GM18517 (cell line): ENCODE measurements at regions not wholly inside any gene's neighbourhood (a gene's known extent, or its start where the extent isn't known, plus 50 kb on each side); places are given as distances from the start of the nearest gene placed in this dataset.

Experiments used
- ATAC-seq: cut with Tn5 transposase; IDR thresholded peaks from one replicate; pipeline ENCODE4 v1.9.1; 2021; ENCODE audit warnings: mild to moderate bottlenecking, moderate library complexity; ENCODE audit not compliant: unreplicated experiment

DNA sequence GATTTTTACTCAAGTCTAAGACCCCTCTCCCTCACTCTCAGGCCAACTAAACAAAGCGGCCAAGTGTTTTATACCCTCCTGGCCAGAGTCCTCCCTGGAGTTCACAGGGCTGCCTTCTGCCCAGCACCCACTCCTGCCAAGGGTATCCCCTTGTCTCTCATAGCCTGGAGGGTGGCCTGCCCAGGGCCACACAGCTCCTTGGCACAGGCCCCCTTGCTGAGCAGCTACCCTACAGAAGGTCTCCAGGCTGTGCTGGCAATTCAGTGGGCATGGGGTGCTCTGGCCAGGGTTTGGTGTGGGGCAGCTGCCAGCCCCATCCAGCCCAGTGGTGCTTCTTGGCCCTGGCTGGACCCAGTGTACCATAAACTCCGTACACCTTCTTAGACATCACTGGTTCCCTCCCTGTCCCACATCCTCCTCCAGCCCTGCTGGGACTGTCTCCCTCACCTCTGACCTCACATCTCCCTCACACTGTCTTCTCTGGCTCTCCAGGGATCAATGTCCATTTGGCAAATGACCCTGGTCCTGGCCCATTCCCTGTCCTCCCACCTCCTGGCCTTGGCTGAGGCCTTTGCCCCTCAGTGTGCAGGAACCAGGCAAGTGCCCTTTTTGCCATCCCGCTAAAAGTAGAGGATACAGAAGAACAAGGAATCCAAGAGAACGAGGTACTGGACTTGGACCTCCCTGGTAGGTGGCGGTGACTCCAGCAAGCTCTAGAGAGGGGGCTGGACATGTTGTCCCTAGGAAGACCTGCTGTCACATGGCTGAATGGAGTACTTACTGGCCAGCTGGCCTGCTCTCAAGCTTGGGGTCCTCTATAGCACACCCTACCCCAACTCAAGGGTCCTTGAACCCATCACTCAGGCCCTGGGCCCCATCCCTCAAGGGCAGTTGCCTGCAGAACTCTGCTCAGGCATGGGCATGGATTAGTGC lies 50.0 kb upstream of the TRPM1 start:
- ATAC-seq, result no peak

DNA sequence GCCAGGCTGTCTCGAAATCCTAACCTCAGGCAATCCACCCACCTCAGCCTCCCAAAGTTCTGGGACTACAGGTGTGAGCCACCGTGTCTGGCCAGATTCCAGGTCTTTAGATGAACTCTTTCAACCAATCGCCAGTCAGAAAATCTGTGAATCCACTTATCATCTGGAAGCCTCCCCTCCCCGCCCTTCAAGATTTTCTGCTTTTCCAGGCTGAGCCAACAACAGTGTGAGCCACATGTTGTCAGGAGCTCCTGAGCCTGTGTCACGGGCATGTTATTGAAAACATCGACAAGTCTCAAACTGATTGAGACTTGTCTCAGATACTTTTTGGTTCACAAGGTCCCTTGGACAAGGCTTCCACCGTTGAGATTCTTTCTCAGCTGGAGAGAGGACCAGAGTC lies 52.0 kb upstream of the TRPM1 start:
- no peak for ATAC-seq

DNA sequence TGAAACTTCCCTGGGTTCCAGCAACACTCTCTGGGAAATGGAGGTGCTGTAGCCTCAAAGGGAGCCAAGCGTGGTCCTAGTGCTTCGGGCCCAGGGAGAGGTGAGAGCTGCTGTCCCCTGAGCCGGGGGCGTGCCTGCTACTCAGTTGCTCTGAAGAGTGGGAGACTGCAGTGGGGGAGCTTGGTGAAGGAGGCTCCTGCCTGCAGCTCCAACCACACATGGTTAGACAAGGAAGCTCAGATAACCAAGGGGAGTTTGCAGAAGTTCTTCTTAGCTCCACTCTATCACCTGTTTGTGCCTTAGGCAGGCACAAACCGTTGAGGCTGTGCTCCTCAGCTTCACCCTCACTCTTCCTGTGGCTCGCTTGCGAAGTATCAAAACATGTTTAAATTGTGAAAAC lies 53.6 kb upstream of the TRPM1 start:
- no peak for ATAC-seq

DNA sequence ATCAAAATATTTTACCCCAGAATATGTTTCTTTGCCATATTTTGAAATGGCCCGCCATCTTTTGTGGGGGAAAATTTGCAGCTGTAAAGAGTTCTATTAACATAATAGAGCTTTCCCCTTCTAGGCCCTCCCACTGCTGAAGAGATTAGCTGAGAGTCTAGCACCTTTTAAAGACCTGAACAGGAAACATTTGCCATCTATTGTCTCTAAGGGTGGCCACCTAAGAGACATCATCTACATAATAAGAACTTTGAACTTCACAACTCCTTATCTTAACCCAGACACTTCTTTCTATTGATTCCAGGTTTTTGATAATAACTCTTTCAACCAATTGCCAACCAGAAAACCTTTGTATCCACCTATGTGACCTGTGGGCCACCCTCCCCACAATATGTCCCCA lies 54.7 kb upstream of the TRPM1 start:
- ATAC-seq, result no peak

DNA sequence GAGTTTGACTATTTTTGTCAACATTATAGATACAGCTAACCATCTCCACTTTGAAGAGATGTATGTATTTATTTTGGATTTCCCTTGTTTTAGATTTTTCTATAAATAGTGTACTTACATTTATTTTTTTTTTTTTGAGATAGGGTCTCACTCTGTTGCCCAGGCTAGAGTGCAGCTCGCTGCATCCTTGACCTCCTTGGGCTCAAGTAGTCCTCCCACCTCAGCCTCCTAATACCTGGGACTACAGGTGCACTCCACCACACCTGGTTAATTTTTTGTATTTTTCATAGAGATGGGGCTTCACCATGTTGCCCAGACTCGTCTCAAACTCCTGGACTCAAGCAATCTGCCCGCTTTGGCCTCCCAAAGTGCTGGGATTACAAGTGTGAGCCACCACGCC lies 55.3 kb upstream of the TRPM1 start:
- no peak for ATAC-seq

DNA sequence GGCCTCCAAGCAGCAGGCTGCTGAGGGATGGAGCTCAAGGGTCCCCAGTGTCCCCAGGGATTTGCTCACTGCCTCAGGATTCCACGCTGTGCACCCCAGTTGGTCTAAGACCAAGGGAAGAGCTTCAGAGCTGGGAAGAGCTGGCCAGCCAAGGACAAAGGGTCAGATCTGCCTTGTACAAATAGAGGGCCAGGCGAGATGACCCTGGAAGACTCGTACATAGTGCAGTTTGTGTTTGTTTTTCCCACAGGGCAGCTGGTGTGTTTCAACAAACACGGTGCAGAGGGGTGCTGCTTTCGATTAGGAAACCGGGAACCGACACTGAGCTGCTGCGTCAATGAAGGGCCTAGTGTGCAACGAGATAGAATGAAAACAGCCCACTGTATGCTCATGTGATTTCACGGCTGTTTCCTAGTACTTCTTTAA lies 56.1 kb upstream of the TRPM1 start:
- no peak for ATAC-seq

DNA sequence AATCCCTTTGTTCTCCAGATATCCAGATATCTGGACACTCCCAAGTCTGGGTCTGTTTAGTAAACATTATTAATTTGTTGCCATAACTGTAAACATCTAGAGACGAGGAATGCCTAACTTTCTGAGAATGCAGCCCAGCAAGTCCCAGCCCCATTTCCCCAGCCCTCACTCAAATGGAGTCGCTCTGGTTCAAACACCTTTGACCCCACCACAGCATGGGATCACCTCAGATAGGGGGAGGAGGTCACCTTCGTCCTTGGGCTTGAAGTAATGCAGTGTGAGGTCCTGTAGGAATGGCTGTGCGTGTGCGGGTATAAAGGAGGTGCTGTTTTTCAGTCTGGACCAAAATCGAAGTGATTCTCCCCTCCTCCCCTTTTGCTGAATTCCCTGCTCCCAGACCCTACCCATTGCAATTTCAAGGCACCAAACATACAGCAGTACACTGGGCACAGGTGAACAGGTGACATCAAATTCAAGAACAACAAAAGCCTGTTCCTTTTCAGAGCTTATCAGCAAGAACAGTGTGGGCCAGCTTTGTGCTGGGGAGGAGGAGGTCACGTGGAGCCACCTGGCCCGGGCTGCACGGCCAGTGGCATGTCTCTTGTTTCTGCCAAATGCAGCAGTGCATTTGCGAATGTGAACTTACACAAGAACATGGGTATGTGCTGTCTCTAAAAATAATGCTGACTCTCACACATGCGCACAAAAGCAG lies 57.5 kb upstream of the TRPM1 start:
- ATAC-seq, result no peak

DNA sequence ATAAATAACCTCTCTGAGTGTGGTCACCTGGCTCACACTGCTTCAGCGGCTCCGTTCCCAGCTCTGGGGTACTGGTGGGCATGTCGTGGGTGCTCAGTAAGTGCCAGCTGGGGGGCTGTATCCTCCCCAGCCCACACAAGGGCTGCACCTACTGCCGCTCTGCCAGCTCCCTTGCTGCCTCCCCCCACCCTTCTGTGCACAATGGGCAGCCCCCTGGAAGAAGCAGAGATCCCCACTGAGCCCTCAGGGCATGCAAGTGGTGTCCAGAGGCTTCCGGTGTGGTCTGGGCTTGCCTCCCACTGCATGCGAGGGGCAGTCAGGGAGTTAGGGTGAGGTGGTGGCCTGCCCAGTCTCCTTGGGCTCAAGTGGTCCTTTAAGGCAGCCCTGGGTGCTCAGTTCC lies 58.3 kb upstream of the TRPM1 start:
- no peak for ATAC-seq

DNA sequence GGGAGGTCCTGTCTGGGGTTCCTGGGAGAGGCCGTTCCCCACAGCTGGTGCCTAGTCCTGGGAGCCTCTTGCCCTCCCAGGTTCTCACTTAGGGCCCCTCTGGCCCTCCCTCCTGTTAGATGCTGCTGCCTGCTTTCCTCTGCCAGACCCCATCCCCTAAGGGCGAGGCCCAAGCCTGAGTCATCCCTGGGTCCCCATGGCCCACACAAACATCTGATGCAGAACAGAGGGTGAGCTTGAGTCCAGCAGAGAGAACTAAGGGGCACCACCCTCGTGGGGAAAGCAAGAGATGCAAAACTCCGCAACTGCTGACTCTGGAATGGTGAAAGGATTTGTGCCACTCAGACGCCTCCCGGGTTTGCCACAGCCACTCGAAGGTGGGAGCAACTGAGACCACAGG lies 58.8 kb upstream of the TRPM1 start:
- ATAC-seq, result no peak

DNA sequence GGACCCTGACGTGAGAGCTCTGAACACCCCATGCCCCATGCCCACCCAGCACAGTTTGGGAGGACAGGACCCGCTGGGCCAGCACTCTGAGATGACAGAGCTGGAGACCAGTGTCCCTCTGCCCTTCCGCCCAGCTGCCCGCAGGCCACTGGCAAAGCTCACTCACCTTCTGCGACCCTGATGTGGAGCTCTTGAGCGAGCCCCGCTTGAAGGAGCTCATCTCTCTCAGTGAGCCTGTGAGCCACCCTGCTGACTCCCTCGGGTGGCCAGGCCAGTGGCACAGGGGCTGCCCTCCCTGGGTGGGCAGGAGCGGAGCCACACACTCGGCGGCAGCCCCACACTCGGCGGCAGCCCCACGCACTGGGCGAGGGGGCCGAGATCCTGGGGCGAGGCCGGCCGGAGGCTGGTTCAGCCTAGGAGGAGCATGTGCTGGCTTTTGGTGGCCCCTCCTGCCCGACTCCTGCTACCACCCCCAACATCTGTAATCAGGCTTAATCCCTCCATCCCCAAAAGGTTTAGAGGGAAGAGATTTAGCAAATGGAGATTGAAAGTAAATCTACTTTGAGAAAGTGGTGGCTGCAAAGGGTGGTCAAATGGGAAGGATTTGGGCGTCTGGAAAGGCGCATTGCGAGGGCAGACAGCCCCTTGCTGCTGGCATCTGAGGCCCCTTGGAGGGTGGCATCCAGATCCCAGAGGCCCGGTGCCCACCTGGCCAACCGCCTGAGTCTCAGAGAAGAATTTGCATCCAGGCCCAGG lies 59.4 kb upstream of the TRPM1 start:
- no peak for ATAC-seq

DNA sequence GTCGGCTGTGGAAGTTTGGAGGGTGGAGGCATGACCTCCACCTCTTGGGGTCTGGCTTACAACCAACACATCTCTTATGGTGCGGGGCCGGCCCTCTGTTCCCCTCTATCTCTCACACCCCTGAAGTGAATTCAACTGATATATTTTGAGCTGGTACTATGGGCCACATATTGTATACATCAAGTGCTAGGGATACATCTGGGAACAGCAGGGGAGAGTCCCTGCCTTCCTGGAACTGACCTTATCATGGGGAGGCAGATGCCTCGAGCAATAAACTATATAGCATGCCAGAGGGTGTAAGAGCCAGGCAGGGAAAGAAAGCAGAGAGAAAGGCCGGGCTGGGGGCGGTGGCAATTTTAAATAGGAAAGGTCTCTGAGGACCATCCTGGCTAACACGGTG lies 60.4 kb upstream of the TRPM1 start:
- no peak for ATAC-seq

DNA sequence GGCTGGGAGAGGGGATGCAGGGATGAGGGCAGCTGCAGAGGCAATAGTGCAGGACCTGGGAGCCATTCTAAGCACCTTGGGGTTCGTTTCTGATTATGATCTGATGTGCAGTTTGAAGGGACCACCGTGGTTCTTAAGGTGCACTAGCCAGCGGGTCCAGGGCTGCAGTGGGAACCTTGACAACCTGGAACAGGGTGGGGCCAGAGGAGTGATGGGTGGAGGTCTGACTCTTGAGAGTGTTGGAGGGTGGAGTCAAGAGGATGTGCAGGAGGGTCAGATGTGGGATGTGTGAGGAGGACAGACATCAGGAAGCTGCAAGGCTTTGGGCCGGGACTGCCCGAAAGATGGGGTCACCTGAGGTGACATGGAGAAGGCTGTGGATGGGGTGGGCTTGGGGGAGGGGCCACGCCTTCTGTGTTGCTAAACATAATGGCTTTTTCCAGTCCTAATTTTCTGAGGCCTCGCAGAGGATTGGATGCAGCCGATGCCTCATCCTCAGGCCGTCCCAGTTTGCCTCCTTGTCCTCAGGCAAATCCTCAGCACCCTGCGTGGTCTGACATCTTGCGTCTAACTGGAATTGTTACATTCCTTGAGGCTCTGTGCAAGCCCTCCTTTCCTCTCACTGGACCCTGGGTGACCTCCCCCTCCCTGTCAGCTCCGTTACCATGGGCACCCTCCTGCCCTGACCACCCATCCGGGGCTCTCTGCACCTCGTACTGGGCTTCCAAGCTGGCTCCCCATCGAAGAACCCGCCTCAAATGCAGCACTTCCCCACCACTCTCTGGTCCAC lies 61.4 kb upstream of the TRPM1 start:
- no peak for ATAC-seq

DNA sequence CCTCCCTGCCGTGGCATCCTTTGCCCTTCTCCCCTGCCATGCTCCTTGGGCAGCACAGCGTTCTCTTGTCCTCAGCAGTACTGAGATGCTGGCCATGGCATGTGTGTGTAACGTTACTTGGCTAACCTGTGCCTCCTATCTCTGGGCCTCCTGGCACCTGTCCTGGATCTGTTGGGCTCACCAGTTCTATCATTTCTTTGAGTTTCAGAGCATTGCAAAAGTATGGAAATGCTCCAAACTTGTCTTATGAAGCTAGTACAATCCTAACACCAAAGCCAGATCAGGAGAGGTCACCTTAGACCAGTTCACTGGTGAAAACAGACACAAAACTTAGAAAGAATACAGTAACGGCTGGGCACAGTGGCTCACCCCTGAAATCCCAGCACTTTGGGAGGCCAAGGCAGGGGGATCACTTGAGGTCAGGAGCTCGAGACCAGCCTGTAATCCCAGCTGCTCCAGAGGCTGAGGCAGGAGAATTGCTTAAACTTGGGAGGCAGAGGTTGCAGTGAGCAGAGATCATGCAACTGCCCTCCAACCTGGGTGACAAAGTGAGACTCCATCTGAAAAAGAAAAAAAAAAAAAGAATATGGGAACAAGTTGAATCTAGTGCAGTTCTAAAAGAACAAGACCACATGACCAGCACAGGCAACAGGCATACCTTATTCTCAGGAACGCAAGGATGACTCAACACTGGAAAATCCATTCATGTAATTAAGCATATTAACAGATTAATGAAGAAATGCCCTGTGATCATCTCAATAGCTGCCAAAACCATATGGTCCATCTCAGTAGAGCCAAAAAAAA lies 62.4 kb upstream of the TRPM1 start:
- no peak for ATAC-seq

DNA sequence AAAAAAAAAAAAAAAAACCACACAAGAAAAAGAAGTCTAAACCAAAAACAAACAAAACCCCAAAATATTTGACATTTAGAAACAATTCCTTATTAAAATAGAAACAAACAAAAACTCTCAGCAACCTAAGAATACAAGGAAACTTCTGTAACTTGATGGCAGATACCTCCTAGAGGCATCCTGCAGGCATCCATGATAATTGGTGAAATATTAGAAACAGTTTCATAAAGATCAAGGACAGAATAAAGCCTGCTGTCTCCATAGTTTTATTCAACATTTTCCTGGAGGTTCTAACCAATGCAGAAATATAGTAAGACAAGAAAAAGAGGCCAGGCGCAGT lies 63.0 kb upstream of the TRPM1 start:
- no peak for ATAC-seq

DNA sequence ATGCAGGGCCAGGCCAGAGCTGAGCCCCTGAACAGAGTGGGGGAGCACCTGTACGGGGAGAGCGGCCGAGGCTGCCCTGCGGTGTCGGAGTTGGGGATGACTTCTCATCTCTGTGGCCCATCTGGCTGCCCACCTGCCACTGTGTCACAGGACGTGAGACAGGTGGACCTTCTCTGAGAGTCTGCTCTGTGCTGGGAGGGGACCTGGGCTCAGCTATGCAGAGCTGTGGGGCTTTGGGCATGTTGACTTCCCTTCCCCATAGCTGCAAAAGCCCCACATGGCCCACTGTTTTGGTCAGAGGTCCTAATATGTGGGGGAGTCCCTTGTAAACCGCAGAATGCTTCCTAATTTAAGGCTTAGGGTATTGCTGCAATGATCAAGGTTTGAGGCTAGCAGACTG lies 68.0 kb upstream of the TRPM1 start:
- ATAC-seq, result no peak

DNA sequence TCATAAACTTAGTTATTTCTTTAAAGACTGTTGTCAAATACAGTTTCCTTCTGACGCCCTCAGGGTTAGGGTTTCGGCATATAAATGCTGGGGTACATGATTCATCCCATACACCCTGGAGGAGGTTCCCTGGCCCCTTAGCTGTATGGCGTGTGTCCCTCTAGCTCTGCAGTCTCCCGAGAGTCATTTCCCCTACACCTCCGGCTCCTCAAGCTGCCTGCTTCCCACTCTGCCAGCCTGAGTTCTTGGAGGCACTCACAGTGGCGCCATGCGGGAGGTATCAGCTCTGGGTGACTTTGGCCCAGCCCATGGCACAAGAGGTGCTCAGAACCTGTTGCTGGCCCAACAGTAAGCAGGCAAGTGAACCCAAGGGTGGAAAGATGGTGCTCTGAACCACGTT lies 70.2 kb upstream of the TRPM1 start:
- ATAC-seq, result no peak

DNA sequence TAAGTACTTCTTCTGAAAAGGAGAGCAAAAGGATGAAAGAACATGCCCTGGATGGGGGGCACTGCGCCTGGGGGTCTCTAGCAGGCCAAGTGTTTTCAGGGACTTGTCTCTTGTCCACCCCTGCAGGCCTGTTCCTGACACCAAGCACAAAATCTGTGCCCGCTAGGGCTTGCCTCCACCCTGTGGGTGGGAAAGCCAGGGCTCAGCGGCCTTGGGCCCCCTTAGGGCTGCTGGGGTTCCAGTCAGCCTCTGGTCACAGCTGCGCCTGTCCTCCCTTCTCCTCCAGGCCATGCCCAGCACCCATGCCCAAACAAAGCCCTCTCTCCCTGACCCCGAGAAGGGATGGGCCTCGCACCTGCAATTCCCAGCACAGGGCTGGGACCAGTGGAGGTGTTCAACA lies 71.1 kb upstream of the TRPM1 start:
- ATAC-seq, result no peak

DNA sequence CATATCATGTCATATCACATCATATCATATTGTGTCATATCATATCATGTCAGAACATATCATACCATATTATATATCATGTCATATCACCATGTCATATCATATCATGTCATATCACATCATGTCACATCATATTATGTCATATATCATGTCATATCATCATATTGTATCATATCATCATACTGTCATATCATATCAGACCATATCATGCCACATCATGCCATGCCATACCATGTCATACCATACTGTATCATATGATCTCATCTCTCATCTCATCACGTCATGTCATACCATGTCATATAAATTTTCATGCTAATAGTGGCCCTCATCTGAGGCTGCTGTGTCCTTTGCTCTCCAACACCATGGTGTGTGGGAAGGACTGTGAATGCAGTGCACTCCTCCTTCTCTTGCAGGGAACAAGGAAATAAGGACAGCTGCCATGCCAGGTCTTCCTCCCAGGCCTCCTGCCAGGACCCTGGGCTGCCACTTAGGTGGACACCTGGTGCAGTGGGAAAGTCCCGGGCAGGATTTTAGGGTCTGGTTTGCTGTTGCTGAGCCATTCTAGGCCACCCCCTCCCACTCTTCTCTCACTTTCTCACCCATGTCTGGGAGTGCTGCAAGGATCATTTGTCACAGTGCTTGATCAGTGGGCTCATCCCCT lies 72.4 kb upstream of the TRPM1 start:
- ATAC-seq, result no peak

DNA sequence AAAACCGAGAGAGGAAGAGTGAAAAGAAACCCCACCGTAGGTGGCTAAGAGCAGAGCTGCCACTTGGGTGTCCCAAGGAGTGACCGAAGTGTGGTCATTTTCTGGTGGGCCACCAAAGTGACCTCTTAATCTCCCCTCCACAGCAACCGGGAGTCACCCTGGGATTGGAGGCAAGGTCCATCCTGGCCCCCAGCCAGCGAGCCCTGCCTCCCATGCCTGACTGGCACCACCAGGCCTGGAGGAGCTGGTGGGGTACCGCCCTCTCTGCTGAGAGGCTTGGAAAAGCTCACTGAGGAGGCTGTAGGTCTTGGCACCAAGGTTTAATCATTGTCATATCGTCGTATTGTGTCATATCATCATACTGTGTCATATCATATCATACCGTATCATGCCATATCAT lies 74.0 kb upstream of the TRPM1 start:
- ATAC-seq, result no peak

DNA sequence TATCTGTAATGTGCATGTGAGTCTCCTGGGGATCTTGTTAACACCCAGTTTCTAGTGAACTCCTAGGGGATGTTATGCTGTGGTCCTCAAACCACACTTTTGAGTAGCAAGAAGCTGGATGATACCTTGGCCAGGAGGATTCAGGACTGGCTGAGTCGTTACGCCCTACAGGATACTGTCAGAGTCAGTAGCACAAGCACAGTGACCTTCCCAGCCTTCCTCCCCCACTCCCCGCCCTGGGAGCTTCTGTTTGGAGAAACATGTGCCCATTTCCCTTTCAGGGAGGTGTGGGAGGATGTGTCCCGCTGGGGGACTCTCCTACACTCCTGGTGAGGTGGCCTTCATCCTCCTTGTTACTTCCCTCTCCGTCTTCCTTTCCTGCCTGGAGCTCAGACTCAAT lies 76.4 kb upstream of the TRPM1 start:
- no peak for ATAC-seq
